HG03280 (cell line): ENCODE measurements at regions not wholly inside any gene's neighbourhood (a gene's known extent, or its start where the extent isn't known, plus 50 kb on each side); places are given as distances from the start of the nearest gene placed in this dataset.
"Not testable (repeated sequence)": the region's sequence is repeated elsewhere in the genome, so short reads cannot be mapped to it uniquely, and the experiment has no call there.

Source experiments
- ATAC-seq: cut with Tn5 transposase; IDR thresholded peaks from one replicate; pipeline ENCODE4 v1.9.1; 2021; ENCODE audit warnings: mild to moderate bottlenecking, moderate library complexity; ENCODE audit not compliant: unreplicated experiment

DNA sequence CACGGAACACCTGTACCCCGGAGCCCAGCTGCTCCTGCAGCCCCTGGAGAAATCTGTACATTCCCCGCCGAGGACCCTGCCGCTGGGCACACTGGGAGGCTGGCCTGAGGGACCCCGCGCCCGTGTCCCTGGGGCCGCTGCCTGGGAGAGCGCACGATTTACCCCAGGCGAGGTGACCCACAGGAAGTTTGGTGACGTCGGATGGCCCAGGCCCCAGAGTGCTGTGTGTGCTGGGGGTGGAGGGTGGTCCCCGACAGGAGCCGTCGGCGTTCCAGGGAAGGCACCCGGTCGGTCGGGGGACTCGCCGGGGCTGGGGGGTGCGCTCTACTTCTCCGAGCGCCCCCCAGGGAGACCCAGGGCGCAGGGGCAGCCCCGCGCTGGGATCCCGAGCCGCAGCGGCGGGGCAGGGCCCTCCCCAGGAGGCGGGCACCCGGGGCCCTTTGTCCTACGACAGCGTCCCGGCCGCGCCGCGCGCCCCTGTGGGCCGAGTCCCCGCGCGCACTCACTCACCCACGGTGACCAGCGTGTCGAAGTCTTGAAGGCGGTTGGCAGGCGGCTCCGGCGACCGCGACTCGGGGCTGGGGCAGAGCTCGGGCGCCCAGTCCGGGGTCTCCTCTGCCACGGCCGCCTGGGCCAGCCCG lies 167.9 kb upstream of the PRKX start:
- ATAC-seq = peak; percentile 38

DNA sequence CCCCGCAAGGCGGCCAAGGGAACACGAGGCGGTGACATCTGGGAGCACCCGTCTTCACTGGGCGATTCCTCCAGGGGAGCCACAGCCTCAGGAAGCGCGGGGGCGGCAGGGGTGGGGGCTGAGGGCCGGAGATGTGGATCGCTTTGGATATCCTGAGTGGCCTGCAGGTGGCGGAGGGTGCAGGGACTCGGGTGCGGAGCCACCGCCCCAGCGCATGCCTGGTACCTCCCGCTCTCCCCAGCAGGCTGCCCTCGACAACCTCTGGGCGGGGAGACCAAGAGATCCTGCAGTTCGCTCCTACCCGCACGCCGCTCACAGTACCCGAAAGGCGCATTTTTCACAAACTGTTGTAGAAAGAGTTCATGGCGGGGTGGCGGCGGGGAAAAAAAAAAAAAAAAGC lies 162.9 kb upstream of the PRKX start:
- ATAC-seq = not testable (repeated sequence)

DNA sequence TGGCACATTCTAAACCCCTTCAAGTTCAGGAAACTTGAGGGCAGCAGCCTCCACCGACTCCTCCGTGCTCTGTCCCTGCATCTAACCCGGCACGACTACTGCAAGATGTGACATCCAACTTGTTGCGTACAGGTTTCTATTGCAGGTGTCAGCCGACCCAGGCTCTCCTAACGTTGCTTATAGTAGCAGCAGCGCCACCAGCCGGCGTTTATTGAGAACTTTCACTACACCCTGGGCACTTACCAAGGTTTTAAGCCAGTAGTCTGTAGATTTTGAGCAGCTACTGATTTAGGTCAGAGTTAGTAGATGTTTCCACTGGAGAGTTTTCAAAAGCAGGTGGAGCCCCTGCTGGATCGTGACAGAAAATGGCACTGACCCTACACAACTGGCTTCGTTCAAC lies 162.2 kb upstream of the PRKX start:
- ATAC-seq = not testable (repeated sequence)

DNA sequence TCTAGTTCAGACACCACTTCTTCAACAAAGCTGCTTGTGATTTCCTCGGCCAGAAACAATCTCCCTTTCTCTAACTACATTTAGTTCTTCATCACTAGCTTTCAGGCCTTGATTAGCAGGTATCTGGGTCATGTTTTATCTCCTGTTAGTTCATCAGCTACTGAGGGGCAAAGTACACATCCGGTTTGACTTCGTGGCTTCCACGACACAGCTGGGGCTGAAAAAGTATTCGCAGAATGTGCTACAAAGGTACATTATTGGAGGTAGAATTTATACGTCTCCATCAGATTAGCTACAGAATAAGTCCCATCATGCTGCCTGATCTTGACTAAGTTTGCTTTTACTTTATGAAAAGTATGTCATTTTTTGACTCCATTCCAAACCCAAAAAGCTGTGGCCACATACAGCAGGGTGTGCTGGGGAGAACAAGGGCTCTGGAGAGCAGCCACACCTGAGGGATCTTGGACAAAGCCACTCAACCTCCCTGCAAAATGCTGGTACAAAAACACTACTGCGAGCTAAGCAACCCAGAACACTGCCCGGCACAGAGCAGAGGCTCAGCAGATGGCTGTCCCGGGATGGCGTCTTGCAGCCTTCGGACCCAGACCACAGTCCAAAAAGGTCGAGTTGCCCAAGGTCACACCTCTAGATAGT lies 158.9 kb upstream of the PRKX start:
- ATAC-seq = not testable (repeated sequence)

DNA sequence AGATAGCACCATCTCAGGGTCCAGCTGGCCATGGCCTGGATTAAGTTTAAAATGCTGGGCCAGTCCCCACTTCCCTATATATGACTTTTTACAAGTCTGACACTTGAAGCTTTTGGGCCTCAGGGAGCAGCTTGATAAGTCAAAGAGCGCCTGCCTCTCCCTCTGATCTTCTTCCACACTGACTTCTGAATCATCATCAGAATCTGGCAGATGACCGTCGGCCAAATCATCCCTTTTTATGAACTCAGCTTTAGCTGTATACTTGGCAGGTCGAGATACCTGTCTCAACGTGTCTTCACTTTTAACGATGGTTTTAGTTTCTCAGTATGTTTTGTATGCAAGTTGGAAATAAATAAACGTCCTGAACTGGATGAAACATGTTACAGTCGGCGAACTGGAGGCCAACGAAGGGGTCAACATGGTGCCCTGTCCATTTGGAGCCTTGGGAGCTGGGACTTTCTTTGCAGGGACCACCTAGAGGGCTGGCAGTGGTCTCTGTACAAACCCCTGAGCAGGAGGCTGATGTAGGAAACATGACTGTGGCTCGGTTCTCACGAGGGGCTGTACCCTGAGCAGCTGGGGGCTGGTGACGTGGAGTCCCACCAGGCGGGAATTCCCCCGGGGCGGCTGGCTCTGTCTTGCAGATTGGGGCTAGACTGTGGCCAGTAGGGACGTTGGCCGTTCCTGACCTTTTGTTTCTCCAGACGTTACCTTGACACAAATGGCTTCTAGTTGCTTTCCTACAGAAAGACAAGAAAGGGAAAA lies 153.8 kb upstream of the PRKX start:
- ATAC-seq = not testable (repeated sequence)

DNA sequence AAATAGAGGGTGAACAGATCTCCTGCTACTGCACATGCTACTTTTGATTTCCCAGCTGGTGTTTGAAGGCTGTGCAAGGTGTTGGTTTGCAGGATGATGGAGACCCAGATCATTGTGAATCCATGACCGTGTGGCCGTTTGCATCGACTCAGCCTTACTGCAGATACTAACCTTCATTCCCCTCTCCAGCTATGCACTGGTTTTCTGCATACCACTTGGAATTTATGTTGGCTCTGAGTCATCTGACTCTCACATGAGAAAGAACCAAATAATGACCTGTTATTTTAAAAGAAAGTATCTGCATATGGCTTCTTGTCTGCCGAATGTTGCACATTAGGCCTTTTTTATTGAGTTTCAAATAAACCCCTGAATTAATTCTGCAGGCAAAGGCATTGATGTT lies 144.9 kb upstream of the PRKX start:
- not testable (repeated sequence) for ATAC-seq

DNA sequence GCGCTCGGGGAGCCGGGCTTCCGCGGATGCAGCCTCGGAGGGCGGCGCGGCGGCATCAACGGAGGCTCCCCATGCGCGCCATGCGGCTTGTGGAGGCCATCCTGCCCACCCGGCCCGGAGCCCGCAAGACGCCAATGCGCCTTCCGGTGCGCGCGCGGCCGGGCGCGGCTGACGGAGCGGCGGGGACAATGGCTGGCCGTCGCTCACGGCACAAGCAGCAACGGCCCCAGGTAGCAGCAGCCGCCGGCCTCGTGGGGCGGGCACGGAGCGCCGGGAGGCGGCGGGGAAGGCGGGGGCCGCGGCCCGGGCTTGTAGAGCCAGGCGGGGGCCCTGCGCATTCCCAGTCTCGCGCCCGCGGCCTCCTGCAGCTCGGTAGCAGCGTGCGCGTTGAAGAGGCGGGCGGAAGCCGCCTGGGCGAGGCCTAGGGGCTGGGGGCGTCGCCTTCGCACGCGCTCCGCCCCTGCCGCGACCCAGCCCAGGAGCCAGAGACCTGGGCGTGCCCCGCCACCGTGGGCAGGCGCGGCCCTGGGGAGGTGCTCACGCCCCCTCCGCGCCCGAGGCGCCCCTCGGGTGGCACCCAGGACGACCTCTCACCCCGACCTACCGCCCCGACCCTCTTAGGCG lies 130.2 kb upstream of the PRKX start:
- ATAC-seq = peak; percentile 91

DNA sequence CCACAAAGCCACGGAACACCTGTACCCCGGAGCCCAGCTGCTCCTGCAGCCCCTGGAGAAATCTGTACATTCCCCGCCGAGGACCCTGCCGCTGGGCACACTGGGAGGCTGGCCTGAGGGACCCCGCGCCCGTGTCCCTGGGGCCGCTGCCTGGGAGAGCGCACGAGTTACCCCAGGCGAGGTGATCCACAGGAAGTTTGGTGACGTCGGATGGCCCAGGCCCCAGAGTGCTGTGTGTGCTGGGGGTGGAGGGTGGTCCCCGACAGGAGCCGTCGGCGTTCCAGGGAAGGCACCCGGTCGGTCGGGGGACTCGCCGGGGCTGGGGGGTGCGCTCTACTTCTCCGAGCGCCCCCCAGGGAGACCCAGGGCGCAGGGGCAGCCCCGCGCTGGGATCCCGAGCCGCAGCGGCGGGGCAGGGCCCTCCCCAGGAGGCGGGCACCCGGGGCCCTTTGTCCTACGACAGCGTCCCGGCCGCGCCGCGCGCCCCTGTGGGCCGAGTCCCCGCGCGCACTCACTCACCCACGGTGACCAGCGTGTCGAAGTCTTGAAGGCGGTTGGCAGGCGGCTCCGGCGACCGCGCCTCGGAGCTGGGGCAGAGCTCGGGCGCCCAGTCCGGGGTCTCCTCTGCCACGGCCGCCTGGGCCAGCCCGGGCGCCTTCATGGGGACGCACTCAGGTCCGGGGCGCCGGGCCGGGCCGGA lies 129.5 kb upstream of the PRKX start:
- ATAC-seq = peak; percentile 70

DNA sequence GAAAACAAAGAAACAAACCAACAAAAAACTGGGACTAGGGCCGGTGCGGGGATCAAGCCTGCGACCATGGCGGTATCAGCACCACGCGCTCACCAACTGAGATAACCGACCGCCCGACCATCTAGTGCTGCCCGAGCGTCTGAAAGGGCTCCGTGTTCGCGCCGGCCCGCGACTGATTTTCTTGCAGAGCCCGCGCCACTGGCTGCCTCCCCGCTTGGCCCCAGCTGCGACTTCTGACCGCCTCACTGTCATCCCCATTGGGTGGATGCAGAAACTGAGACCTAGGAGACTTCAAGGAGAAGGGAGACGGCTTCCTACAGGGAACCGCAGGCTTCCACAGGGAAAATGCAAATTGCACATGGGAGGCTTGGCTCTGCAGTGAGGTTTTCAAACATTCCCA lies 125.3 kb upstream of the PRKX start:
- ATAC-seq = not testable (repeated sequence)

DNA sequence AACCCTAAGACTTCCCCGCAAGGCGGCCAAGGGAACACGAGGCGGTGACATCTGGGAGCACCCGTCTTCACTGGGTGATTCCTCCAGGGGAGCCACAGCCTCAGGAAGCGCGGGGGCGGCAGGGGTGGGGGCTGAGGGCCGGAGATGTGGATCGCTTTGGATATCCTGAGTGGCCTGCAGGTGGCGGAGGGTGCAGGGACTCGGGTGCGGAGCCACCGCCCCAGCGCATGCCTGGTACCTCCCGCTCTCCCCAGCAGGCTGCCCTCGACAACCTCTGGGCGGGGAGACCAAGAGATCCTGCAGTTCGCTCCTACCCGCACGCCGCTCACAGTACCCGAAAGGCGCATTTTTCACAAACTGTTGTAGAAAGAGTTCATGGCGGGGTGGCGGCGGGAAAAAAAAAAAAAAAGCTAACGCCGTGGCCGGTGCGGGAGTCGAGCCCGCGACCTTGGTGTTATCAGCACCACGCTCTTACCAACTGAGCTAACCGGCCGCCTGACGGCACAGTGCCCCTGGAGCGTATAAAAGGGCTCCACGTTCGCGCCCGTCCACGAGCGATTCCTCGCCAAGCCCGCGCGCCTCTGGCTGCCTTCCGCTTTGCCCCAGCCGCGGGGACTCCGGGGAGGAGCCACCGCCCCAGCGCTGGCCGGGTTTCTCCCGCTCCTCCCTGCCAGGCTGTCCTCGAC lies 124.7 kb upstream of the PRKX start:
- ATAC-seq = not testable (repeated sequence)

DNA sequence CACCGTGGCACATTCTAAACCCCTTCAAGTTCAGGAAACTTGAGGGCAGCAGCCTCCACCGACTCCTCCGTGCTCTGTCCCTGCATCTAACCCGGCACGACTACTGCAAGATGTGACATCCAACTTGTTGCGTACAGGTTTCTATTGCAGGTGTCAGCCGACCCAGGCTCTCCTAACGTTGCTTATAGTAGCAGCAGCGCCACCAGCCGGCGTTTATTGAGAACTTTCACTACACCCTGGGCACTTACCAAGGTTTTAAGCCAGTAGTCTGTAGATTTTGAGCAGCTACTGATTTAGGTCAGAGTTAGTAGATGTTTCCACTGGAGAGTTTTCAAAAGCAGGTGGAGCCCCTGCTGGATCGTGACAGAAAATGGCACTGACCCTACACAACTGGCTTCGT lies 123.8 kb upstream of the PRKX start:
- ATAC-seq = not testable (repeated sequence)

DNA sequence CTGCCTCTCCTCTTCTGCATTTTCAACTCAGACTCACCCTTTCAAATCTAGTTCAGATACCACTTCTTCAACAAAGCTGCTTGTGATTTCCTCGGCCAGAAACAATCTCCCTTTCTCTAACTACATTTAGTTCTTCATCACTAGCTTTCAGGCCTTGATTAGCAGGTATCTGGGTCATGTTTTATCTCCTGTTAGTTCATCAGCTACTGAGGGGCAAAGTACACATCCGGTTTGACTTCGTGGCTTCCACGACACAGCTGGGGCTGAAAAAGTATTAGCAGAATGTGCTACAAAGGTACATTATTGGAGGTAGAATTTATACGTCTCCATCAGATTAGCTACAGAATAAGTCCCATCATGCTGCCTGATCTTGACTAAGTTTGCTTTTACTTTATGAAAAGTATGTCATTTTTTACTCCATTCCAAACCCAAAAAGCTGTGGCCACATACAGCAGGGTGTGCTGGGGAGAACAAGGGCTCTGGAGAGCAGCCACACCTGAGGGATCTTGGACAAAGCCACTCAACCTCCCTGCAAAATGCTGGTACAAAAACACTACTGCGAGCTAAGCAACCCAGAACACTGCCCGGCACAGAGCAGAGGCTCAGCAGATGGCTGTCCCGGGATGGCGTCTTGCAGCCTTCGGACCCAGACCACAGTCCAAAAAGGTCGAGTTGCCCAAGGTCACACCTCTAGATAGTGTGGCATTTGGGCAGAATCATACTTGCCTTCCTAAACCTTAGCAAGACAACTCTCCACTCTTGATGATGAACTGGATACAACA lies 120.5 kb upstream of the PRKX start:
- not testable (repeated sequence) for ATAC-seq

DNA sequence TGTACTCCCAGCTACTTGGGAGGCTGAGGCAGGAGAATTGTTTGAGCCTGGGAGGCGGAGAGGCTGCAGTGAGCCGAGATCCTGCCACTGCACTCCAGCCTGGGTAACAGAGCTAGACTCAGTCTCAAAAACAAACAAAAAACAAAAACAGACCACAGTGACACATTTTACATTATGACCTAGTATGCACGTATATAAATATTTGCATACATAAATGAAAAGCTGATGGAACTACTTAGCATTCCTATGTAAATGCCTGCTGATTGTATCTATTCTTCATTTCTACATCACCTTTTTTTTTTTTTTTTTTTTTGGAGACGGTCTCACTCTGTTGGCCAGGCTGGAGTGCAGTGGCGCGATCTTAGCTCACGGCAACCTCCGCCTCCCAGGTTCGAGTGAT lies 116.6 kb upstream of the PRKX start:
- not testable (repeated sequence) for ATAC-seq

DNA sequence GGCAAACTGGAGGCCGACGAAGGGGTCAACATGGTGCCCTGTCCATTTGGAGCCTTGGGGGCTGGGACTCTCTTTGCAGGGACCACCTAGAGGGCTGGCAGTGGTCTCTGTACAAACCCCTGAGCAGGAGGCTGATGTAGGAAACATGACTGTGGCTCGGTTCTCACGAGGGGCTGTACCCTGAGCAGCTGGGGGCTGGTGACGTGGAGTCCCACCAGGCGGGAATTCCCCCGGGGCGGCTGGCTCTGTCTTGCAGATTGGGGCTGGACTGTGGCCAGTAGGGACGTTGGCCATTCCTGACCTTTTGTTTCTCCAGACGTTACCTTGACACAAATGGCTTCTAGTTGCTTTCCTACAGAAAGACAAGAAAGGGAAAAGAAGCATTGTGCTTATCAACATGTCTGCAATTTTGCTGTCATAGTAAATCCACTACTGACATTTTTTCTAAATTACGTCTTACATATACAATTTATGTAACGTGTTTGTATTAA lies 115.6 kb upstream of the PRKX start:
- not testable (repeated sequence) for ATAC-seq

DNA sequence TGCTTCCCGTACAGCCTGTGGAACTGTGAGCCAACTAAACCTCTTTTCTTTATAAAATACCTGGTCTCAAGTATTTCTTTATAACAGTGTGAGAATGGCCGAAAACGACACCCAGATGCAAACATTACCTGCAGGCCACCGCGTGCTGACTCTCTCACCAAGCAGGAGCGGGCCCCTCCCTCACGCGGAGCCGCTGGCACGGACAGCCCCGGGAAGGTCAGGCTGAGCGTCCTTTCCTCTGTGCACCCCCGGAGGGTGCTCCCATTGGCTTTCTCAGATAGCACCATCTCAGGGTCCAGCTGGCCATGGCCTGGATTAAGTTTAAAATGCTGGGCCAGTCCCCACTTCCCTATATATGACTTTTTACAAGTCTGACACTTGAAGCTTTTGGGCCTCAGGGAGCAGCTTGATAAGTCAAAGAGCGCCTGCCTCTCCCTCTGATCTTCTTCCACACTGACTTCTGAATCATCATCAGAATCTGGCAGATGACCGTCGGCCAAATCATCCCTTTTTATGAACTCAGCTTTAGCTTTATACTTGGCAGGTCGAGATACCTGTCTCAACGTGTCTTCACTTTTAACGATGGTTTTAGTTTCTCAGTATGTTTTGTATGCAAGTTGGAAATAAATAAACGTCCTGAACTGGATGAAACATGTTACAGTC lies 115.1 kb upstream of the PRKX start:
- ATAC-seq = not testable (repeated sequence)

DNA sequence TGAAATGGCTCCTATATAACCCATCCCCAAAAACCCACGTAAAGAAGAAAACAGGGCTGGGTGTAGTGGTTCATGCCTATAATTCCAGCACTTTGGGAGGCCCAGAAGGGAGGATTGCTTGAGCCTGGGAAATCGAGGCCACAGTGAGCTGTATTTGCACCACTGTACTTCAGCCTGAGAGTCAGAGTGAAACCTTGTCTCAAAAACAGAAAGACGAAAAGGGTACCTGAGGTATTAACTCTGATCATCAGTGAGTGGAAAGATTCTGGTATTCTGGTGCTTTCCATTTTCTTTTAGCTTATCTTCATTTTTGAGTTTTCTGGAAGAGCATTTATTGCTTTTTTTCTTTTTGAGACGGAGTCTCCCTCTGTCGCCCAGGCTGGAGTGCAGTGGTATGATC lies 110.6 kb upstream of the PRKX start:
- ATAC-seq = not testable (repeated sequence)

DNA sequence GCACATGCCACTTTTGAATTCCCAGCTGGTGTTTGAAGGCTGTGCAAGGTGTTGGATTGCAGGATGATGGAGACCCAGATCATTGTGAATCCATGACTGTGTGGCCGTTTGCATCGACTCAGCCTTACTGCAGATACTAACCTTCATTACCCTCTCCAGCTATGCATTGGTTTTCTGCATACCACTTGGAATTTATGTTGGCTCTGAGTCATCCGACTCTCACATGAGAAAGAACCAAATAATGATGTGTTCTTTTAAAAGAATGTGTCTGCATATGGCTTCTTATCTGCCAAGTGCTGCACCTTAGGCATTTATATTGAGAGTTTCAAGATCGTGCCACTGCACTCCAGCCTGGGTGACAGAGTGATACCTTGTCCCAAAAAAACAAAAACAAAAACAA lies 106.7 kb upstream of the PRKX start:
- ATAC-seq = no peak

DNA sequence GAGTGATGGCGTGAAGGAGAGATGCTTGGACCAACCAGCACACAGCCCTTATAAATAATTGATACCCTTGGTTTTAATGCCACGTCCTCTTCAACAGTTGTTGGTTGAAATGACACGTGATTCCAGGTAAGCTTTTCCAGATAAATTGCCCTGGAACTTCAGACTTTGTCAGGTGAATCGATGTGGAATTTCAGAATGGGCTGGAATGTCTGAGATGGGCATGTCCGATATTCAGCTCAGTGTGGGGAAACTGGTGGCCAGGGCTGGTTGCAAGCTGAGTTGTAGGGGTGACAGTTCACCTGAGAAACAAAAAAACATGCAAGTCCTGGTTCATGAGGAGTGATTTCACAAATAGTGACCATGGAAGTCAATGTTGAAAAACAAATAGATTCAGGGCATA lies 104.0 kb upstream of the PRKX start:
- ATAC-seq = not testable (repeated sequence)
